ENCODE measurements at regions not wholly inside any gene's neighbourhood (a gene's known extent, or its start where the extent isn't known, plus 50 kb on each side); places are given as distances from the start of the nearest gene placed in this dataset.

DNA sequence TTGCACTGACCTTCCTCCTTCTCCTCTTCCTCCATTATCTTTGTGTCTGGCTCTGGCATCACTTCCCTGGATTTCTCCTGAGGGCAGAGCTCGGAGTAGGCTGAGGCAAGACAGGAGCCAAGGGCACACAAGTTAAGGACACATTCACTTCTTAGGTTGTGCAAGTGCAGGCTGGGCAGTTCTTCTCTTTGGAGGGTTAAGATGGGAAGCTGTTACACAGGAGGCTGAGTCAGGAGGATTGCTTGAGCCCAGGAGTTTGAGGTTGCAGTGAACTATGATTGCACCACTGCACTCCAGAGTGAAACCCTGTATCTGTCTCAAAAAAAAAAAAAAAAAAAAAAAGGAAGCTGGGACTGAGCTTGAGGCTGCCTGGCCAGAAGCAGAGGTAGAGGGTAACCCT lies 176.2 kb upstream of the ANKRD28 start:
- TF ChIP-seq MYC (IDR thresholded peaks at IDR 0.05; ENCODE audit: low read depth, low read length) (no peak), JUN (IDR thresholded peaks at IDR 0.05; ENCODE audit: borderline replicate concordance, insufficient read depth, insufficient read length, low read depth) (no peak), POLR2AphosphoS5 (IDR thresholded peaks at IDR 0.05; ENCODE audit: insufficient read depth, low read depth, low read length) (no peak), MAX (IDR thresholded peaks at IDR 0.05; ENCODE audit: insufficient read depth, insufficient read length) (no peak), FOS (IDR thresholded peaks at IDR 0.05; ENCODE audit: borderline replicate concordance, insufficient read depth, low read length) (no peak), CTCF (IDR thresholded peaks at IDR 0.05; ENCODE audit: extremely low read depth in 1 of 2, insufficient read depth in 1 of 2, low read depth in 1 of 2, low read length in 2 of 2) (no peak), GATA2 (IDR thresholded peaks at IDR 0.05; ENCODE audit: insufficient read depth, insufficient read length, low read depth, low read length) (no peak)
- Histone ChIP-seq H3K27me3 (ENCODE audit: control insufficient read depth in 2 of 2, insufficient read depth in 2 of 2, low read length in 2 of 2) (peaks cover 0 to 3% of the 10 kb centered on the region in 2 experiments), H3K9me3 (replicated peaks; ENCODE audit: control insufficient read depth, insufficient read depth, low read length) (no peaks in the 10 kb centered on the region), H3K9me1 (replicated peaks; ENCODE audit: control insufficient read depth, extremely low read depth, insufficient read depth, low read length) (no peaks in the 10 kb centered on the region), H3K4me2 (ENCODE audit: insufficient read depth, low read length) (no peak overlapping the region), H3K4me3 (replicated peaks in 1 of 3; ENCODE audit: insufficient read depth in 1 of 3, low read depth in 1 of 3, low read length in 3 of 3) (no peak overlapping the region), H3K36me3 (ENCODE audit: control insufficient read depth in 2 of 2, extremely low read depth in 1 of 2, insufficient read depth in 2 of 2, low read length in 2 of 2) (no peaks in the 10 kb centered on the region), H4K20me1 (replicated peaks; ENCODE audit: control insufficient read depth, extremely low read depth, insufficient read depth, low read length) (no peaks in the 10 kb centered on the region), H2AFZ (ENCODE audit: low read depth, low read length) (no peak overlapping the region), H3K9ac (replicated peaks; ENCODE audit: extremely low read depth, insufficient read depth, low read length) (no peak overlapping the region), H3K4me1 (ENCODE audit: control insufficient read depth, extremely low read depth, insufficient read depth, low read length) (no peaks in the 10 kb centered on the region), H3K79me2 (ENCODE audit: control insufficient read depth, insufficient read depth, low read length) (no peaks in the 10 kb centered on the region), H3K27ac (ENCODE audit: insufficient read depth, low read depth, low read length) (no peak overlapping the region)
- intact Hi-C loops (cut with micrococcal nuclease) (no loop called here), dilution Hi-C loops (cut with MboI; ENCODE audit: extremely low pct_ligation_motif_present, low sequenced_read_pairs) (no loop called here)
- DNase-seq (ENCODE audit: low read depth, low spot score) (no peak), FAIRE-seq (no peak)
- POLR2A ChIA-PET = interaction anchor here (0.6 to 0.8 kb wide), 2 partner anchors 127 to 1713 kb away, joined by 3 to 5 read pairs; no protein-coding TSS in a partner anchor
- no TSS peak for BruUV-seq (replicated peaks)
- CTCF ChIA-PET = interaction anchor here (0.6 to 1.9 kb wide), 3 partner anchors 9 to 20 kb away, joined by 4 to 8 read pairs (median 6); no protein-coding TSS in a partner anchor

Measured in endothelial cell of umbilical vein (primary cell).